ENCODE measurements at regions not wholly inside any gene's neighbourhood (a gene's known extent, or its start where the extent isn't known, plus 50 kb on each side); places are given as distances from the start of the nearest gene placed in this dataset.

DNA sequence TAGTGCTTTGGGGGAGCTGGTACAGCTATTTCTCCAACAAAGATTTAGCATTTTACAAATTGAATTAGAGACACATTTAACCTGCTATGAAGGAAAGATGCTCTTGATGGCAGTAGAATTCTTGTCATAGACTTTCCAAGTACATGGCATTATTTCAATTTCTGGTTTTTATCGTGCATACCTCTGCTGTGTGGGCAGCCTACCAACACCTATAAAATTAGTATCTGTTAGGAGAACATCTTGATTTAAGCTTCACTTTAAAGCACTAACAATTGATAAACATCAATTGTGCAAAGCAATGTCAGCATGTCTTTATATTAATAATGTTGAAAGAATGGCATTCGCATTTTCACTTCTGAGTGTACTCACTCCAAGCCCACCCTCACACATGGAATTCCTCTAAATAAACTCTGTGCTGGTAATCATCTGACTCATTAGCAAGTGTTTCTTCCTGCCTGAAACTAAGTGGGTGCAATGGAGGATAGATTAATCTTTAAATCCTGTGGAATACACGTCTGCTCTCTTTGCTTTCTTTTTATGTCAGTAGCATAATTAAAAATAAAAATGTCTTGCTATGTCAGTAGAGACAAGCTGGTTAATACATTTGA, 279.8 kb upstream of the MAGEB18 start:
- TF ChIP-seq MYC (IDR thresholded peaks at IDR 0.05; ENCODE audit: low read depth, low read length), result no peak
- no peak for TF ChIP-seq POLR2A (IDR thresholded peaks at IDR 0.05; ENCODE audit: extremely low read depth, insufficient read length)
- TF ChIP-seq, protein P1, sequence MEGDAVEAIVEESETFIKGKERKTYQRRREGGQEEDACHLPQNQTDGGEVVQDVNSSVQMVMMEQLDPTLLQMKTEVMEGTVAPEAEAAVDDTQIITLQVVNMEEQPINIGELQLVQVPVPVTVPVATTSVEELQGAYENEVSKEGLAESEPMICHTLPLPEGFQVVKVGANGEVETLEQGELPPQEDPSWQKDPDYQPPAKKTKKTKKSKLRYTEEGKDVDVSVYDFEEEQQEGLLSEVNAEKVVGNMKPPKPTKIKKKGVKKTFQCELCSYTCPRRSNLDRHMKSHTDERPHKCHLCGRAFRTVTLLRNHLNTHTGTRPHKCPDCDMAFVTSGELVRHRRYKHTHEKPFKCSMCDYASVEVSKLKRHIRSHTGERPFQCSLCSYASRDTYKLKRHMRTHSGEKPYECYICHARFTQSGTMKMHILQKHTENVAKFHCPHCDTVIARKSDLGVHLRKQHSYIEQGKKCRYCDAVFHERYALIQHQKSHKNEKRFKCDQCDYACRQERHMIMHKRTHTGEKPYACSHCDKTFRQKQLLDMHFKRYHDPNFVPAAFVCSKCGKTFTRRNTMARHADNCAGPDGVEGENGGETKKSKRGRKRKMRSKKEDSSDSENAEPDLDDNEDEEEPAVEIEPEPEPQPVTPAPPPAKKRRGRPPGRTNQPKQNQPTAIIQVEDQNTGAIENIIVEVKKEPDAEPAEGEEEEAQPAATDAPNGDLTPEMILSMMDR (IDR thresholded peaks at IDR 0.05; ENCODE audit: low read depth, low read length), result no peak
- TF ChIP-seq, protein P2, sequence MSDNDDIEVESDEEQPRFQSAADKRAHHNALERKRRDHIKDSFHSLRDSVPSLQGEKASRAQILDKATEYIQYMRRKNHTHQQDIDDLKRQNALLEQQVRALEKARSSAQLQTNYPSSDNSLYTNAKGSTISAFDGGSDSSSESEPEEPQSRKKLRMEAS (IDR thresholded peaks at IDR 0.05; ENCODE audit: low read depth, low read length), result no peak
- no peak for DNase-seq (ENCODE audit: low read depth)
- H3K4me3 ChIP-seq (ENCODE audit: low read depth, low read length), result no peak overlapping the region

DNA sequence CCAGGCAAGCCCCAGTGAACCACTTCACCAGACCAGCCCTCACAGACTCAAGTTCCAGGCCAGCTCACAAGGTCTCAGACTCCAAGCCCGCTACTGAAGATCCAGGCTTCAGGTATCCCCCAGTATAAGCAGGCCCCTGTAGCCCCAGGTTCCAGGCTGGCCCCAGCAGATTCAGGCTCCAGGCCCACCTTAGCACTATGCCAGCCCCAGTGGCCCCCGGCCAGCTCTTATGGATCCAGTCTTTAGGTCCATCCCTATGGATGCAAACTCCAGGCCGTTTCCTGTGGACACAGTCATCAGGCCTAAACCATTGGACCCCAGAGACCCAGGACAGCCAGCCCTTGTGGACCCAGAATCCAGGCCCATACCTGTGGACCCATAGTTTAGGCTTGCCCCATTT, 277.8 kb upstream of the MAGEB18 start:
- H3K4me3 ChIP-seq (ENCODE audit: low read depth, low read length), result no peak overlapping the region
- no peak for DNase-seq (ENCODE audit: low read depth)
- TF ChIP-seq, protein P1 (IDR thresholded peaks at IDR 0.05; ENCODE audit: low read depth, low read length), result no peak
- TF ChIP-seq, protein P2 (IDR thresholded peaks at IDR 0.05; ENCODE audit: low read depth, low read length), result no peak
- TF ChIP-seq POLR2A (IDR thresholded peaks at IDR 0.05; ENCODE audit: extremely low read depth, insufficient read length) (no peak), MYC (IDR thresholded peaks at IDR 0.05; ENCODE audit: low read depth, low read length) (no peak)

- TF ChIP-seq, protein P1 (IDR thresholded peaks at IDR 0.05; ENCODE audit: low read depth, low read length), result no peak
- TF ChIP-seq MYC (IDR thresholded peaks at IDR 0.05; ENCODE audit: low read depth, low read length), result no peak
- TF ChIP-seq, protein P2 (IDR thresholded peaks at IDR 0.05; ENCODE audit: low read depth, low read length), result no peak
- TF ChIP-seq POLR2A (IDR thresholded peaks at IDR 0.05; ENCODE audit: extremely low read depth, insufficient read length), result no peak
- H3K4me3 ChIP-seq (ENCODE audit: low read depth, low read length), result no peak overlapping the region
- no peak for DNase-seq (ENCODE audit: low read depth)
These were observed 268.4 kb upstream of the MAGEB18 start for GRCh38 chrX:25869761-25870160.

DNA sequence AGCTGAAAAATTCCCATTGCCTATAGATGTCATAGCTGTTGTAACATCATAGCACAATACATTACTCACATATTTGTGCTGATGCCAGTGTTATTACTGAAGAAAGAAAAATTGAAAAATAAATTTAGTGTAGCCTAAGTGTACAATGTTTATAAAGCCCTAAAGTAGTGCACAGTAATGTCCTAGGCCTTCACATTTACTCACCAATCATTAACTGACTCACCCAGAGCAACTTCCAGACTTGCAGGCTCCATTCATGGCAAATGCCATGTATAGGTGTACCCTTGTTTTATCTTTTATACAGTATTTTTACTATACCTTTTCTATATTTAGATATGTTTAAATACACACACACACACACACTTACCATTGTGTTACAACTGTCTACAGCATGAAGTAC, 265.4 kb upstream of the MAGEB18 start:
- TF ChIP-seq MYC (IDR thresholded peaks at IDR 0.05; ENCODE audit: low read depth, low read length), result no peak
- TF ChIP-seq POLR2A (IDR thresholded peaks at IDR 0.05; ENCODE audit: extremely low read depth, insufficient read length), result no peak
- TF ChIP-seq, protein P1 (IDR thresholded peaks at IDR 0.05; ENCODE audit: low read depth, low read length), result no peak
- TF ChIP-seq, protein P2 (IDR thresholded peaks at IDR 0.05; ENCODE audit: low read depth, low read length), result no peak

DNA sequence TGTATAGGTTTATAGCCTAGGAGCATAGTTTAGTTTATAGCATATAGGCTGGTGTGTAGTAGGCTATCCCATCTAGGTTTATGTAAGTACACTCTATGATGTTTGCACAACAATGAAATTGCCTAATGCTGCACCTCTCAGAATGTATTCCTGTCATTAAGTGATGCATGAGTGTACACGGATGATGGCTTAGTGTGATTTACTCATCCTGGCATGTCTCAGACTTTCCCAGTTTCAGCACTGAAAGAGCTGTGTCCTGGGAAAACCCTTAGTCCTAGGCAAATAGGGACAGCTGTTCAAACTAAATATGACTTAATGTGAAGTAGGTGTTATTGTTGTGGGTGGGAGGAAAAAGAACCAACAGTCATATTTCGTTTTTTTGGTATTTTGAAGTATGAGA, 264.9 kb upstream of the MAGEB18 start:
- TF ChIP-seq, protein P1 (IDR thresholded peaks at IDR 0.05; ENCODE audit: low read depth, low read length), result no peak
- no peak for TF ChIP-seq POLR2A (IDR thresholded peaks at IDR 0.05; ENCODE audit: extremely low read depth, insufficient read length)
- no peak for TF ChIP-seq MYC (IDR thresholded peaks at IDR 0.05; ENCODE audit: low read depth, low read length)
- TF ChIP-seq, protein P2 (IDR thresholded peaks at IDR 0.05; ENCODE audit: low read depth, low read length), result no peak
- DNase-seq (ENCODE audit: low read depth), result no peak
- H3K4me3 ChIP-seq (ENCODE audit: low read depth, low read length), result no peak overlapping the region

More for the DNA sequence above, 265.4 kb upstream of the MAGEB18 start:
- DNase-seq (ENCODE audit: low read depth), result no peak
- H3K4me3 ChIP-seq (ENCODE audit: low read depth, low read length), result no peak overlapping the region
